ENCODE measurements at regions not wholly inside any gene's neighbourhood (a gene's known extent, or its start where the extent isn't known, plus 50 kb on each side); places are given as distances from the start of the nearest gene placed in this dataset.
"Not testable (repeated sequence)": the region's sequence is repeated elsewhere in the genome, so short reads cannot be mapped to it uniquely, and the experiment has no call there.

DNA sequence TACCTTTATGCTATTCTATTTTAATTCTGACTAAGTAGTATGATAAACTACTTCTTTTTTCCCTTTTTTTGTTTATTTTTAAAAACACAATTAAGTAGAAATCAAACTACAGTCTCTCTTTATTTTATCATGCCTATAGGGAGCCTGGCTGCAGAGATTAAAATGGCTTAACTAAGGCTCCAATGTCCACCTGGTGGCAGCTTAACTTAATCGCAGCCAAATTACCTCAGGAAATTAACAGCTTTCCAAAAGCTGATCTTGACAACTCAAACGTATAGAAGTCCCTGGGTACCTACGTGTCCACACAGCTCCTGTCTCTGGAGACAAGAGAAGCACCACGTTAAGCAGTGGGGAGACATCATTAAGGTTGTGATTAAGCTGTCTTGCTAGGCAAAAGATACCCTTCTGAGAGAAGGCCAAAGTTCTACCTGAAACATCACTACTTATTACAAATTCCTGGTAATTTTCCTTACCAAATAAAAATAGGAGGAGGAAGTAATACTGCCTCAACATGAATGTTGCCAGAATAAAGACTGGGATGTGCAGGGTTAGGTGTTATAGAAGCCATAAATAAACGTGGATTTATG lies 63.2 kb upstream of the SNX19 start:
- DNase-seq (ENCODE audit: low read depth, low spot score) = peak; percentile 28
- no peak overlapping the region for H3K4me3 ChIP-seq (ENCODE audit: low read length)

DNA sequence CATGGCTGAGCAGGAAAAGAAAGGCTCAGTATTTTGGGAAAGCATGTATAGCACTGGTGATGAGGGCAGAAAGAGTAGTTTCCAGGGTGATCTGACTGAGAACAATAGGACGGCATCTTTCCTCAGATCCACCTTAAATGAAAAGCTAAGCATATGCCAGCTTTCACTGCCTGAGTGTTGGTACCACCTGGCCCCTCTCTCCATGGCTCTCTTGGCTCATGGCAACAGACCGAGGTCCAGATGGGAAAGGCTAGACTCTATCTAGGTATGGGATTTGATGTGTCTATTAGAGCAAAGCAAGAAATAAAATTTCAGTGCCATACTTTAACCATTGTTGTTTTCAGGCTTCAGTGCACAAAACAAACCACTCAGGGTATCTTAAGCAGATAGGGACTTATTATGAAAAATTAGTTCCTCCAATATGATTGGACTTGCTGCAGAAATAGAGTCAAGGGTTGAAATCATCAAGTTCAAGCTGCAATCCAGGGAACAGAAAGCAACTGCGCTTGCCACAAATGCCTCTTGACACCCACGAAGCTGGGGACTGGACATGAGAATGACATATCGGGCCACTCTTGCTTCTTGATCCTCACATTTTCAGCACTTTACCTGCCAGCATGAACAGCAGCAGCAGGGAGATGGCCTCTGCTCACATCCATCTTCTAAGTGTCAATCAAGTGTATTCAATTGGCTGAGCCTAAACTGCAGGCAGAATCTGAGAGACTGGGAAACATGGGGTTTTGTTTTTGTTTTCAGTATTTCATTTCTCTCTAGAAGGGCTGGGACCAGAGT lies 64.0 kb upstream of the SNX19 start:
- no peak for DNase-seq (ENCODE audit: low read depth, low spot score)
- no peak overlapping the region for H3K4me3 ChIP-seq (ENCODE audit: low read length)

DNA sequence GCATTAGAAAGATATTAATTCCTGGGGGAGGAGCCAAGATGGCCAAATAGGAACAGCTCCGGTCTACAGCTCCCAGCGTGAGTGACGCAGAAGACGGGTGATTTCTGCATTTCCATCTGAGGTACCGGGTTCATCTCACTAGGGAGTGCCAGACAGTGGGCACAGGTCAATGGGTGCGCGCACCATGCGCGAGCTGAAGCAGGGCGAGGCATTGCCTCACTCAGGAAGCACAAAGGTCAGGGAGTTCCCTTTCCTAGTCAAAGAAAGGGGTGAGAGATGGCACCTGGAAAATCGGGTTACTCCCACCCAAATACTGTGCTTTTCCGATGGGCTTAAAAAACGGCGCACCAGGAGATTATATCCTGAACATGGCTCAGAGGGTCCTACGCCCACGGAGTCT lies 68.0 kb upstream of the SNX19 start:
- not testable (repeated sequence) for H3K4me3 ChIP-seq (ENCODE audit: low read length); DNase-seq (ENCODE audit: low read depth, low spot score)

DNA sequence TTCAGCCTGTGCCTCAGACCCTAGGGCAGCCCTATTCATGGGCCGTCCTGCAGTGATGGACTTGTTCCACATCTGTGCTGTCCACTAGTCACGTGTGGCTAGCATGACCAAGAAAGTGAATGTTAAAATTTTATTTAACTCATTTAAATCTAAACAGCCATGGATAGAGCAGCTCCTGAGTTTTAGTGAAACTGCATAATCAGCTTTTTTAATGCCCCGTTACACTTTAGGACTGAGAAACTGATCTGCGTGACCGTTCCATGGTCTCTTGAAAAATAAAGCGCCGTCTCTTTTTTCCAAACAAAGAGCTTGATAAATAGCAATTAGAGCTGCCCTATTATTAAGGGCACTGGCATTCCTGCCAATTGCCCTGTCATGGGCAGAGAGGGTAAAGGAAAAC lies 76.5 kb upstream of the SNX19 start:
- H3K4me3 ChIP-seq (ENCODE audit: low read length) = no peak overlapping the region
- no peak for DNase-seq (ENCODE audit: low read depth, low spot score)

DNA sequence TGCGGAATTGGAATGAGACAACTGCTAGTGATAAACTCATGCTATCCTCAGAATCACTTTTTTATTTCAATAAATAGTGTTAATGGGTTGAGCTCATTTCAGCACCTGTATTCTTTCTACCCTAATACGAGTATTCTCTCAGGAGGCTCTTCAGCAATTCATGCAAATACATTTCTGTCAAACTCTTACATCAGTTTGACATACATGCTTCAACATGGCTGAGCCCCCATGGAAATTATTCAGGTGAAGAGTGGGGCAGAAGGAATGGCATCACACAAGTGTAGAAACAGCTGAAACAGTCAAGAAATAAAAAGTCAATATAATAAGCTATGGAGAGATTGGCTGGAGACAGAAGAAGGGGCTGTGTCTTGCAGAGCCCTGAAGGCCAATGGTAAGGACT lies 77.8 kb upstream of the SNX19 start:
- DNase-seq (ENCODE audit: low read depth, low spot score) = no peak
- no peak overlapping the region for H3K4me3 ChIP-seq (ENCODE audit: low read length)

DNA sequence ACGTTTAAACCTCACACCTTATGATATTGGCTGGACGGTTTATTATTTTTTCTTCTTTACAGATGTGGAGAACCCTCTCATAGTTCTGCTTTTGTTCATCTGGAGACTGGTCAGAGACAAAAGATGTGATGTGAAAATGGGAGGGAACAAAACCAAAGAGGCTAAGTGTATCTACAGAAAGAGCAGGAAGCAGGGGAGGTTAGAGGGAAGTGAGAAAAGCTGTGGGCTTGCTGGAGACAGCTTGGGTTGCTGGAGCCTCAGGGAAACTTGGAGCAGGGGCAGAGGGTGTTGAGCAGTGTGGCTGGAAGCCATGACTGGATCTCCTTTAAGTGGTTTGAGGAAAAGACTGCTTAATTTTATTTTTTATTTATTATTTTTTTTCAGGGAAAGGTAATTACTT lies 79.0 kb upstream of the SNX19 start:
- no peak for DNase-seq (ENCODE audit: low read depth, low spot score)
- no peak overlapping the region for H3K4me3 ChIP-seq (ENCODE audit: low read length)

DNA sequence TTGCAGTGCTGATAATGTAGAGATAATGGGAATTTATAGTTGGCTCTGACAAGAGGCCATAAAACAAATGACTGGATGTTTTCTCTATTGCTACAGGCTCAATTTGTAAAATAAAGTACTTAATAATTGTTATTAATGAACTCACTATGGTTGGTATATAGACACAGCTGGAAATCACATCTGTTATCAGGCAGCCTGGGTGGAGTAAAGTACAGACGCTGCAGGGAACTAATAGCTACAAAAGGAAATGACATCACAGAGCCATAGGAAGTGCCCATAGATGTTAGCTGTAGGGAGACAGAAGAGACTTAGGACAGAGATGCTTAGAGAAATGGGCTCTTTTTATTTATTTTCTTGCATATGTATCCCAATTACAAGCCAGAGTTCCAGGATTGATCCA lies 81.0 kb upstream of the SNX19 start:
- H3K4me3 ChIP-seq (ENCODE audit: low read length) = no peak overlapping the region
- DNase-seq (ENCODE audit: low read depth, low spot score) = no peak

DNA sequence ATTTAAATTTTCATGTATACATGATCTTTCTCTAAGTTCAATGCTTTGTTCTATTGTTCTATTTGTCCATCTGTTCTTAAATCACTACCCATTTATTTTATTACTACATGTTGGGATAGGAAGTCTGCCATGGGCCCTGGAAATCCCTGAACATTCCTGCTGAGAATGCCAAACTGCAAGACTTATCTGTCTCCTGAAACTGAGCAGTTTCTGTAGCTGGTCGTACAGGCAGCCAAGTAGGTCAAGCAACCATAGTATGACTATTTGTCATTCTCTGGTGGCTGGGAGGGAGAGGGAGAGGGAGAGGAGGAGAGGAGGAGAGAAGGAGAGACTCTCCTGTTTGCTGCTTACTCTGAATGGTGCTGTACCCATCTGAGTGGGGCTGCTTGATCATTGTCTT lies 82.8 kb upstream of the SNX19 start:
- no peak for DNase-seq (ENCODE audit: low read depth, low spot score)

DNA sequence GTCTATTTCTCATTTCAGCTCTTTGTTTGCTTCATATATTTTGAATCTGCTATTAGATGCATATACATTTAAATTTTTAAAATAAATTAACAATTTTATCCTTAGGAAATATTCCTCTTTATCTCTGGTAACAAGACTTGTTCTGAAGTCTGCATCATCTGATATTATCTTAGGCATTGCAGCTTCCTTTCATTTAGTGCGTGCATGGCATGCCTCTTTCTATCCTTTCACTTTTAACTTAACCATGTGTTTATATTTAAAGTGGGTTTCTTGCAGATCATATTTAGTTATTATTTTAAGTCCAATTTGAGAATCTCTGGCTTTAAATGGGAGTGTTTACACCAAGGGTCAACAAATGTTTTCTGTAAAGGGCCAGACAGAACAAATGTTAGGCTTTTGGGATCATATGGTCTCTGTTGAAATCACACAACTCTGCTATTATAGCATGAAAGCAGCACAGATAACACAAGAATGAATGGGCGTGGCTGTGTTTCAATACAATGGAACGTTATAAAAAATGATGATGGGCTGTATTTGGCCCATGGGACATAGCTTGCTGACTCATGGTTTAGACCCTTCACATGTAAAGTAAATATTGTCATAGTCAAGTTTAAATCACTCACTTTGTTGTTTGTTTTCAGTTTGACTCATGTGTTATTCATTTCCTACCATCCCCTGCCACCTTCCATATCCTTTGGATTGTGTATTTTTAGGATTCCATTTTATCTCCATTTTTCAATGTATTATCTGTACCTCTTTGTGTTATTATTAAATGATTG lies 83.9 kb upstream of the SNX19 start:
- H3K4me3 ChIP-seq (ENCODE audit: low read length) = no peak overlapping the region
- no peak for DNase-seq (ENCODE audit: low read depth, low spot score)

More for the DNA sequence above, 82.8 kb upstream of the SNX19 start:
- H3K4me3 ChIP-seq (ENCODE audit: low read length) = no peak overlapping the region

DNA sequence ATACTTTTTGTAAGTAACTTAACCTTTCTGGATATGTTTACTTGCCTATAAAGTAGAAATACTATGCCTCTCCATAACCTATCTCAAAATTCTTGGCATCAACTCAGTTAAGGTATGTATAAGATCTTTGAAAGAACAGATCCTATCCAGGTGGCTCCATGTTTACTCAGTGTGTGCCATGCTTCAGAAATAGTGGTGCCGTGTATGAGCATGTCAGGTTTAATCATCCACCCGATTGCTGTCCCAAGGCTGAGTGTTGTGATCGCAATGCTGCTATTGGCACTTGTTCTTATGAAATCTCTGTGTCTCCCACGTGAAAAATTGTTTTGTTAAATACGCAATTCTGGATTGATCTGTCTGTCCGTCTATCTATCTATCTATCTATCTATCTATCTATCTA lies 85.9 kb upstream of the SNX19 start:
- DNase-seq (ENCODE audit: low read depth, low spot score) = no peak

DNA sequence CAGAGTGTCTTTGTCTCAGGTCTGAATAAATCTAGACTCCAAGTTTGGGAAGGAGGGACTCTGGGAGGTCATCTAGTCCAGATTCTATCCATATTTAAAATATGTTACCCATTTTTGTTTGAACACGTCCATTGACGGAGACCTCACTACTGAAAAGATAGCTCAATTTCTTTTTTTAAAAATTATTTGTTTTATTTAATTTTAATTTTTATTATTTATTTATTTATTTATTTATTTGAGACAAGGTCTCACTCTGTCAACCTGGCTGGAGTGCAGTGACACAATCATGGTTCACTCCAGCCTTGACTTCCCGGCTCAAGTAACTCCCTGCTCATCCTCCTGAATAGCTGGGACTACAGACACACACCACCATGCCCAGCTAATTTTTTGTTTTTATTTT lies 89.5 kb upstream of the SNX19 start:
- H3K4me3 ChIP-seq (ENCODE audit: low read length) = no peak overlapping the region
- no peak for DNase-seq (ENCODE audit: low read depth, low spot score)

More for the DNA sequence above, 85.9 kb upstream of the SNX19 start:
- H3K4me3 ChIP-seq (ENCODE audit: low read length) = no peak overlapping the region

DNA sequence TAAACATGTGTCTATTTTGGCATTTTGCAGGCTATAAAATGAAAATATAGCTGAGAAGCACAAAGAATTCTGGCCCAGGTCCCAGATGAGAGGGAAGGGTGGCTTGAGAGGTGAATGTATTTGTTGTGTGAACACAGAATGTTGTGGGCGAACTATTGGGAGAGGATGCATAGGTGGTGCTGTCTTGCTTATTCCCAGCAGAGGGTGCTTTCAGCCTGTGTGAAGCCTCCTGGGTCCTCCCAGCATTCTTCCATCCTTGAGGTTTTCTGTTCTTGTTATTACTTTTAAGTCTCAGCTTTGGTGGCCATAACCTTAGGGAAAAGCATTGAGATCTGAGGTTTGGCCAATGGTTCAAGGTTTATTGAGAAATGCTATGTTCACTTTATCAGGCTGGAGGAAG lies 108.7 kb upstream of the SNX19 start:
- no peak overlapping the region for H3K4me3 ChIP-seq (ENCODE audit: low read length)
- DNase-seq (ENCODE audit: low read depth, low spot score) = peak; percentile 6

DNA sequence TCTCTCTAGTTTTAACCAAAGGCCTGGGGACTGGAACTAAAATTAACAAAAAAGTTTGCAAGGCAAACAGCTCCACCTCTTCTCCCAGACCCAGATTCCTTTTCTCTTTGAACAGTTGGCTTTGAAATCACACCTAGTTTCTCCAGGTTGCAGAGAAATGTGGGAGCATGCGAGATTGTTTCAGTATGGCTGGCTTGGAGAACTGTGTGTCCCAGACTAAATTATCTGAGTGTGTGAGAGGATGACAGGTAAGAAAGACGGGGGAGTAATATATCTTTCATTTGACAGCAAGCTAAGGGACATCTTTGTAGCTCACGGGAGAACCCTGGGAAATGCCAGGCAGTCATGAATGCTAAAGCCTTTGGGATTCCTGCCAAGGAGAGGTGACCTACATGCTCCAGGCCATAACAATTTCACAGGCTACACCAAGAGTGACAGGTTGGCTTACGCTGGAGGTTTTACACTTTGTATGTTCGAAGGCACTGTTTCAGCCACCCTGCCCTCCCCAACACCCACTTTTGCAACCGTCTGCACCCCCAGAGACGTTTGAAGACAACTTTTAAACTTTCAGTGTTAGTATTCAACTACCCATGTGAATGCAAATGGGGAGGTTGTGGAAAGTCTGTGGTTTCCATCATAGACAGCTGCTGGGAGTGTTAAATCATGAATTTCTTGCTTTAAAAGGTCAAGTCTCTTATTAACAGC lies 109.3 kb upstream of the SNX19 start:
- no peak for DNase-seq (ENCODE audit: low read depth, low spot score)
- no peak overlapping the region for H3K4me3 ChIP-seq (ENCODE audit: low read length)

DNA sequence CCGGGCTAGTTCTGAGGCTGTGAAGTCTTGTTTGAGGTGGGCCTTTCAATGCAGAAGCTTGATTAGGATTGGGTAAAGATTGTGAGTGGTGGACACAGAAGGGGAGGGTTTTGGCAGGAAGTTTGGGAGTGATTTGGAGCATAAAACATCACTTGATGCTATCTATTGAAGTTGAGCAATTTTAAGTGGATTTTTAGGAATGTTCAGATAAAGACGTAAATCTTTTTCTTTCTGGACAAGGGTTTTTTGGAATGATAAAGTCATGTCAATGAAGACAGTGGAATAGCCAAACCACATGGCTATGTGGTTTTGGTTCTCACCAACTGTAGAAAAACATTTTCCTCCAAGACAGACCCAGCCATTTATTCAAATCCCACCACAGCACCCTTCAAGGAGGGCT lies 111.2 kb upstream of the SNX19 start:
- DNase-seq (ENCODE audit: low read depth, low spot score) = no peak
- no peak overlapping the region for H3K4me3 ChIP-seq (ENCODE audit: low read length)

DNA sequence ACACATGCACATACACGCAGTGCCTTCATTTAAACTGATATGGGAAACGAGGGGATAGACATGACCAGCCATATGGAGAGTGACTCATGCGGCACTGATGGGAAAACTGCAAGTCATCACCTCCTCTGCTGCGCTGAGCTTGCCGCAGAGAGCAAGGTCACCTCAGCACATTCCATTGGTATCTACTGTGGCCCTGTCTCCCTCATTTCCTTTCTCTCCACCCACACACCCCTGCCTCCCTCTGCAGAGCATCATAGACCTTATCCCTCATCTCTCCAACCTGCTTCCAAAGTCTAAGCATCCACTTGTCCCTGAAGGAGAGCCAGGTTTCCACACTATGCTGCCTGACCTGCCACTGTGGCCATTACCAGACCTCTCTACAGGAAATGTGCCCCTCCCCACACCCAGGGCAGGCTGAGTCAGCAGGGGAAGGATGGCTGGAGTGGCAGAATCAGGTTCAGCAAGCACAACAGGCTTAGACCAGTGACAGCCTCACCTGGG lies 116.9 kb upstream of the SNX19 start:
- H3K4me3 ChIP-seq (ENCODE audit: low read length) = no peak overlapping the region
- DNase-seq (ENCODE audit: low read depth, low spot score) = no peak

DNA sequence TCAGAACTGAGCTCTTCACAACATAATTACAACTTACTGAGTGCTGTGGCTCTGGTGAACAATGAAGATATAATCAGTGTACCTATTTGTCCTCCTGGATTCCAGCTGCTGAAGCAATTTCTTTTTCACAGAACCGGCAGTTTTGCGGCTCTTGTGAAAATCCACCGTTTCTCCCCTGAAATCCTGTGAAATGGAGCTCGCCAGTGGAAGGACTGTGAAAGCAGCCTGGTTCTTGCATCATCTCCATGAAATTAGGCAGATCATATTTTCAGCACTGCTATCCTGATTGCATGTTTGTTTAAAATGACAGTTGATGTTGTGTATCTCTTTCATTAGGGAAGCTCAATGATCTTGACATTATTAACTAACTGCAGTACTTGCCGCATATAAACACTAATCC lies 120.2 kb upstream of the SNX19 start:
- no peak for DNase-seq (ENCODE audit: low read depth, low spot score)
- H3K4me3 ChIP-seq (ENCODE audit: low read length) = no peak overlapping the region

DNA sequence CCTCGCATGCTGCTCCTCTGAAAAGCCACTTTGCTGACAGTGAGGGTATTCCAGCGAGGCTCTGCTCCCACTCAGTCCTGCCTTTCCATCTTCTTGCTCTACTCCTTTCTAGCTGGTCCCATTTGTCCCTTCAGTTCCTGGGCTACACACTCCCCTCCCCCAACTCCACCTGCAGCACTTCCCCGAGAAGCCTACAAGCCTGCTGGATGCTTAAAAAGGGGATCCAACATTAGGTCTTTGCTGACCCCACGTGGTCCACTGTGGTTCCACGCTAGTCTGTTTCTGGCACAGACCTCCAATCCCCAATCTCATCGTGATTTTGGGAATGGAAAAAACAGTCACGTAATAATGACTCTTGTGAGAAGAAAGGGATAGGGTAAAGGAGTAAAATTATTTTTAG lies 121.6 kb upstream of the SNX19 start:
- no peak overlapping the region for H3K4me3 ChIP-seq (ENCODE audit: low read length)
- DNase-seq (ENCODE audit: low read depth, low spot score) = no peak

DNA sequence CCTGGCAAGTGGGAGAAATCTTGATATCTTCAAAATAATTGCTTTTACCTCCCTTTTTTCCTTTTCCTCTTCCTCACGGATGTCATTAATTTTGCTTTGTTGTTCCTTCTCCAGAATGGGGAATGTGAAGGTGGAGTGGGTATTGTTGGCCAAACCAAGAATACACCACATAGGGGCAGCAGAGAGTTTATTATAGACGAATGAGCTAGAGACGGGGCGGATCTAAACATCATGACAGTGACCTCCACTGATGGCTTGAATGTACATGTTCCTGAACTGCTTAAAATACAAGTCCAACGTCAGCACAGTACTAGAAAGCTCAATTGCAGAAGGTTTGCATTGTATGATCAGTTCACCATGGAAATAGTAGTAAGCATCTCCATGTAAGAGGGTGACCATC lies 122.3 kb upstream of the SNX19 start:
- H3K4me3 ChIP-seq (ENCODE audit: low read length) = no peak overlapping the region
- DNase-seq (ENCODE audit: low read depth, low spot score) = peak; percentile 8

DNA sequence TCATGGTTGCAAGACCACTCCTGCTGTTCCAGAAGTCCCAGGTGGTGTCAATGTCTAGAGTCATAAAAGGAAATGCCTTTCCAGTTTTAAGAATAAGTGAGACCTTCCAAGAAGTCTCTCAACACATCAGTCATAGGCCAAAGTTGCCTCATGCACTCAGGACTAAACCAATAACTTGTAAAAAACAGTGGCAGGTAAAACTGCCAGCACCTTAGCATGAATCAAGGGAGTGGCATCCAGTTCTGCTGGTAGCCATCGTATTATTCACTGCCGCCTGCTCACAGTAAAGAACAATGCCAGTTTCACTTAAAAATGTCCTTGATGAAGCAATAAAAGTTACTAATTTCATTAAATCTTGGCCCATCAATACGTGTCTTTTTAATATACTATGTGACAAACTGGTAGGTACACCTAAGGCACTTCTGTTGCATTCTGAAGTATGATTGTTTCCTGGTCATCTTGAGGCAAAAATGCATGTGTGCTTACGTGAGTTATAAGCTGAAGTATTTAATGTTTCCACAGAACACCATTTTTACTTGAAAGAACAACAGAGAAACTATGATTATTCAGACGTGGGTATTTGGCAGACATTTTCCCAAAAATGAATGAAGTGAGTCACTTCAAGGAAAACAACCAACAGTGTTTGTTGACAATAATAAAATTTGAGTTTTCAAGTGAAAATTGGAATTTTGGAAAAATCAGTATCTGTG lies 125.2 kb upstream of the SNX19 start:
- no peak for DNase-seq (ENCODE audit: low read depth, low spot score)
- no peak overlapping the region for H3K4me3 ChIP-seq (ENCODE audit: low read length)

Data from Jurkat, Clone E6-1 (cell line).